Spleen (tissue), 11 donors: ENCODE measurements at regions not wholly inside any gene's neighbourhood (a gene's known extent, or its start where the extent isn't known, plus 50 kb on each side); places are given as distances from the start of the nearest gene placed in this dataset.

Experiments
- DNase-seq: peaks from one replicate; pipeline ENCODE4 v3.0.0-alpha.2; 2020
- H3K27ac ChIP-seq, 8 donors: fragments of 200-600 bp; sonication (generic) in 7 of 8; 1 replicate in 4 of 8; 2 replicates in 4 of 8; pipeline versions ENCODE4 v1.5.0 to v1.8.0; 2016 to 2021; ENCODE audit warnings: inconsistent platforms in 4 of 8, mild to moderate bottlenecking in 4 of 8, moderate library complexity in 1 of 8
- H3K27me3 ChIP-seq, 7 donors: fragments of 200-600 bp; sonication (generic) in 6 of 7; replicated peaks in 1 of 7; 1 replicate in 4 of 7; 2 replicates in 3 of 7; pipeline versions ENCODE4 v1.5.0 to v1.8.0; 2016 to 2021; ENCODE audit warnings: inconsistent platforms in 3 of 7, mild to moderate bottlenecking in 1 of 7
- H3K36me3 ChIP-seq, 6 donors: fragments of 200-600 bp; sonication (generic) in 5 of 6; 1 replicate in 4 of 6; 2 replicates in 2 of 6; pipeline versions ENCODE4 v1.5.0 to v1.8.0; 2016 to 2021; ENCODE audit warnings: inconsistent platforms in 2 of 6
- H3K4me1 ChIP-seq, 6 donors: fragments of 200-600 bp; sonication (generic) in 5 of 6; 1 replicate in 3 of 6; 2 replicates in 3 of 6; pipeline versions ENCODE4 v1.5.0 to v1.8.0; 2016 to 2021; ENCODE audit warnings: inconsistent platforms in 3 of 6
- H3K4me3 ChIP-seq, 8 donors: fragments of 200-600 bp; sonication (generic) in 7 of 8; 1 replicate in 4 of 8; 2 replicates in 4 of 8; pipeline versions ENCODE4 v1.5.0 to v1.8.0; 2016 to 2021; ENCODE audit warnings: inconsistent platforms in 4 of 8, mild to moderate bottlenecking in 4 of 8, moderate library complexity in 2 of 8
- H3K9me3 ChIP-seq, 8 donors: fragments of 200-600 bp; sonication (generic) in 7 of 8; 1 replicate in 4 of 8; 2 replicates in 4 of 8; pipeline versions ENCODE4 v1.5.0 to v1.8.0; 2016 to 2021; ENCODE audit warnings: inconsistent platforms in 4 of 8
- POLR2A ChIP-seq, 3 donors: fragments of 450-650 bp; IDR thresholded peaks; one replicate each; pipeline ENCODE4 v1.5.1; 2017; ENCODE audit warnings: antibody characterized with exemption in 3 of 3, mild to moderate bottlenecking in 1 of 3
- POLR2AphosphoS5 ChIP-seq, 3 donors: sonication (generic); formaldehyde crosslinking; IDR thresholded peaks; one replicate each; pipeline ENCODE4 v1.5.1; 2017; ENCODE audit warnings: antibody characterized with exemption in 3 of 3
- WGBS, 5 donors: extraction: QIAGEN DNeasy Blood & Tissue Kit in 3 of 5; methylation state at CpG; one replicate each; pipeline versions ENCODE4 v1.1.5 to v1.1.7; 2013 to 2018; 5-methylcytosine and 5-hydroxymethylcytosine counted together
- intact Hi-C: fragments of 100-400 bp; cut with DNase I; formaldehyde crosslinking; loops from one replicate; pipeline ENCODE4 v1.15.0; 2023; ENCODE audit warnings: low total_unique reads
- TF ChIP-seq, protein P1 (sequence below), 11 experiments: fragments of 200-600 bp in 7 of 11; fragments of 450-650 bp in 4 of 11; sonication (generic) in 4 of 11; IDR thresholded peaks in 8 of 11; conservative IDR thresholded peaks in 3 of 11; 1 replicate in 7 of 11; 2 replicates in 4 of 11; pipeline versions ENCODE4 v1.4.0 to v1.8.0; 2016 to 2021; ENCODE audit warnings: antibody characterized with exemption in 11 of 11, inconsistent platforms in 4 of 11, mild to moderate bottlenecking in 1 of 11
- donor health status: healthy with polysubstance abuse.
- donor health status: DM: no; HTN: no; CAD: no; lungs with moderate emphysema.
- donor health status: DM: no; HTN: no; CAD: no.
- donor health status: Bipolar disorder and iron deficiency.
- donor health status: healthy.
- donor health status: DM: no; HTN: no; CAD: no.
- donor health status: DM: yes; HTN: yes; CAD: no.

DNA sequence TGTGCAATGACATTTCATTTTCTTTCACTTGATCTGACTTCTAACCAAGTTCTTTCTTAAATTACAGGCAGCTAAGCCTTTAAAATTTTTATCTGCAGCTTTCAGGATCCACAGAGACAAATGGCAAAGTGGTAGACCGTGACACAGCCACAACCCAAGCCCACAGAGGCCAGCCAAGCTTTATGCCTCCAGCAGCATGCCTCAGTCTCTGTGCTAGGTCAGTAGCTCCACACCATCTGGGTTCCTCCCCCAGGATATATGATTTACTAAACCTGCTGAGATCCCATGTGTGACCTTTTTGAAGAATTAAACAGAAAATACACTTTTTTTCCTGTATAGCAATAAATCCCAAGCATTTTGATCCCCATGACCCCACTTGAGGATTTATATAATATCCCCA, 290.4 kb upstream of the CAND1 start:
- no peaks in the 10 kb centered on the region for H3K36me3 ChIP-seq
- WGBS, 5 donors = 37 to 73% (median 59%) methylated on average over 1 of the region's 1 CpG
- H3K4me3 ChIP-seq = no peak overlapping the region
- no peak overlapping the region for H3K27ac ChIP-seq
- intact Hi-C loops = no loop called here
- peaks cover 0 to 3% (median 0%) of the 10 kb centered on the region in 7 donors for H3K27me3 ChIP-seq
- TF ChIP-seq POLR2AphosphoS5 (IDR thresholded peaks at IDR 0.05) (no peak), POLR2A (IDR thresholded peaks at IDR 0.05) (no peak)
- TF ChIP-seq, protein P1, sequence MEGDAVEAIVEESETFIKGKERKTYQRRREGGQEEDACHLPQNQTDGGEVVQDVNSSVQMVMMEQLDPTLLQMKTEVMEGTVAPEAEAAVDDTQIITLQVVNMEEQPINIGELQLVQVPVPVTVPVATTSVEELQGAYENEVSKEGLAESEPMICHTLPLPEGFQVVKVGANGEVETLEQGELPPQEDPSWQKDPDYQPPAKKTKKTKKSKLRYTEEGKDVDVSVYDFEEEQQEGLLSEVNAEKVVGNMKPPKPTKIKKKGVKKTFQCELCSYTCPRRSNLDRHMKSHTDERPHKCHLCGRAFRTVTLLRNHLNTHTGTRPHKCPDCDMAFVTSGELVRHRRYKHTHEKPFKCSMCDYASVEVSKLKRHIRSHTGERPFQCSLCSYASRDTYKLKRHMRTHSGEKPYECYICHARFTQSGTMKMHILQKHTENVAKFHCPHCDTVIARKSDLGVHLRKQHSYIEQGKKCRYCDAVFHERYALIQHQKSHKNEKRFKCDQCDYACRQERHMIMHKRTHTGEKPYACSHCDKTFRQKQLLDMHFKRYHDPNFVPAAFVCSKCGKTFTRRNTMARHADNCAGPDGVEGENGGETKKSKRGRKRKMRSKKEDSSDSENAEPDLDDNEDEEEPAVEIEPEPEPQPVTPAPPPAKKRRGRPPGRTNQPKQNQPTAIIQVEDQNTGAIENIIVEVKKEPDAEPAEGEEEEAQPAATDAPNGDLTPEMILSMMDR (IDR thresholded peaks at IDR 0.05 in 8 of 11, conservative IDR thresholded peaks at IDR 0.05 in 3 of 11) = no peak
- no peaks in the 10 kb centered on the region for H3K4me1 ChIP-seq
- peaks cover 0 to 6% (median 0%) of the 10 kb centered on the region in 8 donors for H3K9me3 ChIP-seq
- DNase-seq = no peak

DNA sequence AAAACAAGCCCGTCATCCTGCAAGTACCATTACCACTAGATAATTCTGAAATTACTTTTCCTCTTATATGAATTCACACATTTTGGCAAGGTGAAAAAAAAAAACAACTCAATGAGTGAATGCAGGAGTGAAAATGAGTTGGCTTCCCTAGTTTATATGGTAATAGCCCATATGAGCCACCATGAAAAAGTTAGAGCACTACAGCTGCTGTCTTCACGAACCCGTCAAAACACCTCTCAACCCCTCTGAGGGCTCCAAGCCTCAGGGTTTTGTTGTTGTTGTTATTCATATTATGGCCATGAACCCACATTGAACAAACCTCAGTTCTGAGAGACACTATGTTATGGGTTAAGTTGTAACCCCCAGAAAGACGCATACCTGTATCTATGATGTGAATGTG, 289.9 kb upstream of the CAND1 start:
- TF ChIP-seq, protein P1 (IDR thresholded peaks at IDR 0.05 in 8 of 11, conservative IDR thresholded peaks at IDR 0.05 in 3 of 11) = no peak
- no peak for TF ChIP-seq POLR2A (IDR thresholded peaks at IDR 0.05)
- TF ChIP-seq POLR2AphosphoS5 (IDR thresholded peaks at IDR 0.05) = no peak
- 74 to 91% (median 82%) methylated on average over 4 of the region's 4 CpGs for WGBS, 5 donors
- Histone ChIP-seq H3K9me3 (peaks cover 0 to 6% (median 0%) of the 10 kb centered on the region in 8 donors), H3K36me3 (no peaks in the 10 kb centered on the region), H3K4me1 (no peaks in the 10 kb centered on the region), H3K27me3 (peaks cover 0 to 3% (median 0%) of the 10 kb centered on the region in 7 donors), H3K4me3 (no peak overlapping the region), H3K27ac (no peak overlapping the region)
- DNase-seq = no peak
- intact Hi-C loops = no loop called here

DNA sequence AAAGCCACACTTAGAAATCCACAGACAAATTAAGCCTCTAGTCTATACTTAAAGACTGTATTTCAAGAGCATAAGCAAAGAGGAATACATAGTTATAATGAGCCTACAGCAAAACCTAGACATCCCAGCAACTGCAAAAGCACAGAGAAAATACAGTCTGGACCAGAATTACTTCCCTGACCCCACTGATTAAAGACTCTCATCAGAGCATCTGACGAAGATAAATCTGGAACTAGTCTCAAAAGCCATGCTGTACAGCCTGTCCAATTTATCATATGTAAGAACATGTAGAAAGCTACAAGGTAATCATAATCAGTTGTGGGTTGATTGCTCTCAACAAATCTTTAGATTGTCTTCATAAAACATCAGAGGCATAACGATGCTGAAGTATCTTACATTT, 285.1 kb upstream of the CAND1 start:
- H3K4me1 ChIP-seq = no peaks in the 10 kb centered on the region
- TF ChIP-seq, protein P1 (IDR thresholded peaks at IDR 0.05 in 8 of 11, conservative IDR thresholded peaks at IDR 0.05 in 3 of 11) = no peak
- TF ChIP-seq POLR2A (IDR thresholded peaks at IDR 0.05) (no peak), POLR2AphosphoS5 (IDR thresholded peaks at IDR 0.05) (no peak)
- intact Hi-C loops = no loop called here
- 89 to 97% (median 97%) methylated on average over 2 of the region's 2 CpGs for WGBS, 5 donors
- no peak for DNase-seq
- H3K4me3 ChIP-seq = no peak overlapping the region
- peaks cover 0 to 6% (median 0%) of the 10 kb centered on the region in 8 donors for H3K9me3 ChIP-seq
- H3K36me3 ChIP-seq = no peaks in the 10 kb centered on the region
- no peak overlapping the region for H3K27ac ChIP-seq
- H3K27me3 ChIP-seq = no peaks in the 10 kb centered on the region

DNA sequence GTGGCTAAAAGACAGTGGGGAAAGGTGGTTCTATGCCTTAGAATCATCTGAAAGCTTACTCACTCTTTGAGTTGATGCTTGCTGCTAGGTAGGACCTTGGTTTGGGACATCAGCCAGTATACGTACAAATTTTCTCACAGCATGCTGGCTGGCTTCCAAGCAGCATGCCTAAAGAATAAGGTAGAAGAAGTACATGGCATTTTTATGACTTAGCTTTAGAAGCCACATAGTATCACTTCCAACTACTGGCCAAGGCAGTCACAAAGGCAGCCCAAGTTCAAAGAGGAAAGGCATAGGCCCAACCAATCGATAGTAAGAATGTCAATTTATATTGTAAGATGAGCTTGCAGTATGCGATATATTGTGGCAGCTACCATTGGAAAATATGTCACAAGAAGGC, 284.2 kb upstream of the CAND1 start:
- H3K36me3 ChIP-seq = no peaks in the 10 kb centered on the region
- intact Hi-C loops = no loop called here
- H3K4me3 ChIP-seq = no peak overlapping the region
- no peaks in the 10 kb centered on the region for H3K27me3 ChIP-seq
- no peaks in the 10 kb centered on the region for H3K4me1 ChIP-seq
- TF ChIP-seq POLR2AphosphoS5 (IDR thresholded peaks at IDR 0.05) (no peak), POLR2A (IDR thresholded peaks at IDR 0.05) (no peak)
- TF ChIP-seq, protein P1 (IDR thresholded peaks at IDR 0.05 in 8 of 11, conservative IDR thresholded peaks at IDR 0.05 in 3 of 11) = no peak
- H3K9me3 ChIP-seq = peaks cover 0 to 6% (median 0%) of the 10 kb centered on the region in 8 donors
- no peak for DNase-seq
- no peak overlapping the region for H3K27ac ChIP-seq
- WGBS, 5 donors = 80 to 87% (median 81%) methylated on average over 3 of the region's 3 CpGs
